ENCODE measurements at regions not wholly inside any gene's neighbourhood (a gene's known extent, or its start where the extent isn't known, plus 50 kb on each side); places are given as distances from the start of the nearest gene placed in this dataset.

GRCh38 chrX:44071070-44071645, 98.0 kb upstream of the NDP start:
- DNase-seq = no peak
- no peak overlapping the region for H3K4me3 Mint-ChIP-seq

More at GRCh38 chrX:44071070-44071645, 98.0 kb upstream of the NDP start:
- Histone ChIP-seq H2BK120ac (ENCODE audit: low read depth, low read length, poor library complexity, severe bottlenecking) (no peak overlapping the region), H3K27me3 (ENCODE audit: insufficient read depth, low read length) (no peaks in the 10 kb centered on the region), H2AK5ac (ENCODE audit: insufficient read length, low read length) (no peak overlapping the region), H3K79me1 (ENCODE audit: insufficient read depth, low read depth, low read length, poor library complexity, severe bottlenecking) (no peaks in the 10 kb centered on the region), H3K4me1 (ENCODE audit: insufficient read depth, low read length) (no peaks in the 10 kb centered on the region), H3K79me2 (ENCODE audit: insufficient read depth, low read length) (no peaks in the 10 kb centered on the region), H3K56ac (ENCODE audit: insufficient read length, low read depth, low read length) (no peak overlapping the region), H3K9me3 (ENCODE audit: control insufficient read depth, low read depth, low read length) (peaks cover 15% of the 10 kb centered on the region), H3K23ac (ENCODE audit: insufficient read length, low read depth, low read length) (no peak overlapping the region), H3K9ac (ENCODE audit: extremely low read depth, insufficient read length, low read length) (no peak overlapping the region), H3K23me2 (ENCODE audit: insufficient read length, low read depth, low read length, poor library complexity, severe bottlenecking) (no peaks in the 10 kb centered on the region), H4K20me1 (ENCODE audit: control insufficient read depth, insufficient read depth, insufficient read length) (no peaks in the 10 kb centered on the region), H2BK20ac (ENCODE audit: low read depth, low read length, poor library complexity, severe bottlenecking) (no peak overlapping the region), H3K27ac (ENCODE audit: insufficient read length, low read depth, low read length) (no peak overlapping the region), H4K8ac (replicated peaks; ENCODE audit: insufficient read length, low read depth, low read length) (no peak overlapping the region), H2AFZ (ENCODE audit: low read length) (no peak overlapping the region), H3K4me2 (ENCODE audit: insufficient read depth, insufficient read length, low read length) (no peak overlapping the region), H2BK15ac (ENCODE audit: low read depth, low read length) (no peak overlapping the region), H2BK12ac (ENCODE audit: insufficient read length, low read depth, low read length) (no peak overlapping the region), H2BK5ac (ENCODE audit: insufficient read length, low read length) (no peak overlapping the region), H3K4ac (ENCODE audit: low read depth, low read length) (no peak overlapping the region), H3K14ac (ENCODE audit: insufficient read depth, low read length) (no peak overlapping the region), H3T11ph (ENCODE audit: low read length) (no peak overlapping the region), H3K18ac (ENCODE audit: insufficient read length, low read depth, low read length) (no peak overlapping the region), H4K5ac (ENCODE audit: insufficient read length, low read depth, low read length) (no peak overlapping the region), H4K91ac (ENCODE audit: insufficient read length, low read depth, low read length) (no peak overlapping the region)
- peaks cover 0 to 5% (median 0%) of the 10 kb centered on the region in 3 experiments; a peak in 3 of 7 replicates for H3K36me3 Mint-ChIP-seq (ENCODE audit: insufficient read depth in 1 of 3, low read depth in 3 of 3)
- peaks cover 71% of the 10 kb centered on the region in 2 experiments for H3K9me3 Mint-ChIP-seq
- peaks cover 0 to 2% of the 10 kb centered on the region in 2 experiments; a peak in 1 of 4 replicates for H3K4me1 Mint-ChIP-seq
- H3K27me3 Mint-ChIP-seq (ENCODE audit: low read depth) = no peaks in the 10 kb centered on the region; the same call in 1 of the 2 replicates
- WGBS (ENCODE audit: extremely low coverage, insufficient read length, low lambda C conversion rate) = no CpG with 5 or more reads among the region's 3 CpGs
- TF ChIP-seq, protein P1, sequence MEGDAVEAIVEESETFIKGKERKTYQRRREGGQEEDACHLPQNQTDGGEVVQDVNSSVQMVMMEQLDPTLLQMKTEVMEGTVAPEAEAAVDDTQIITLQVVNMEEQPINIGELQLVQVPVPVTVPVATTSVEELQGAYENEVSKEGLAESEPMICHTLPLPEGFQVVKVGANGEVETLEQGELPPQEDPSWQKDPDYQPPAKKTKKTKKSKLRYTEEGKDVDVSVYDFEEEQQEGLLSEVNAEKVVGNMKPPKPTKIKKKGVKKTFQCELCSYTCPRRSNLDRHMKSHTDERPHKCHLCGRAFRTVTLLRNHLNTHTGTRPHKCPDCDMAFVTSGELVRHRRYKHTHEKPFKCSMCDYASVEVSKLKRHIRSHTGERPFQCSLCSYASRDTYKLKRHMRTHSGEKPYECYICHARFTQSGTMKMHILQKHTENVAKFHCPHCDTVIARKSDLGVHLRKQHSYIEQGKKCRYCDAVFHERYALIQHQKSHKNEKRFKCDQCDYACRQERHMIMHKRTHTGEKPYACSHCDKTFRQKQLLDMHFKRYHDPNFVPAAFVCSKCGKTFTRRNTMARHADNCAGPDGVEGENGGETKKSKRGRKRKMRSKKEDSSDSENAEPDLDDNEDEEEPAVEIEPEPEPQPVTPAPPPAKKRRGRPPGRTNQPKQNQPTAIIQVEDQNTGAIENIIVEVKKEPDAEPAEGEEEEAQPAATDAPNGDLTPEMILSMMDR (conservative IDR thresholded peaks at IDR 0.05) = no peak
- no peak overlapping the region for H3K27ac Mint-ChIP-seq
